ENCODE measurements at regions not wholly inside any gene's neighbourhood (a gene's known extent, or its start where the extent isn't known, plus 50 kb on each side); places are given as distances from the start of the nearest gene placed in this dataset.

GRCh38 chr1:98382986-98383740, 278.4 kb upstream of the SNX7 start:
- FAIRE-seq (no peak), DNase-seq (ENCODE audit: insufficient read length, low spot score) (no peak)
- TF ChIP-seq PAX5 (IDR thresholded peaks at IDR 0.05; ENCODE audit: insufficient read depth, low read length, severe bottlenecking) (no peak), POLR2A (IDR thresholded peaks at IDR 0.05; ENCODE audit: low read depth, low read length) (no peak), TAF1 (IDR thresholded peaks at IDR 0.05; ENCODE audit: low read depth, low read length) (no peak), POU2F2 (IDR thresholded peaks at IDR 0.05; ENCODE audit: low read depth, low read length) (no peak), SPI1 (IDR thresholded peaks at IDR 0.05; ENCODE audit: low read depth, low read length) (no peak), POLR2AphosphoS5 (IDR thresholded peaks at IDR 0.05; ENCODE audit: low read depth, low read length) (no peak)

- FAIRE-seq = no peak
- no peak for DNase-seq (ENCODE audit: insufficient read length, low spot score)
- TF ChIP-seq TAF1 (IDR thresholded peaks at IDR 0.05; ENCODE audit: low read depth, low read length) (no peak), POLR2AphosphoS5 (IDR thresholded peaks at IDR 0.05; ENCODE audit: low read depth, low read length) (no peak), POU2F2 (IDR thresholded peaks at IDR 0.05; ENCODE audit: low read depth, low read length) (no peak), POLR2A (IDR thresholded peaks at IDR 0.05; ENCODE audit: low read depth, low read length) (no peak), SPI1 (IDR thresholded peaks at IDR 0.05; ENCODE audit: low read depth, low read length) (no peak), PAX5 (IDR thresholded peaks at IDR 0.05; ENCODE audit: insufficient read depth, low read length, severe bottlenecking) (no peak)
Observed at GRCh38 chr1:98382586-98382985, 278.9 kb upstream of the SNX7 start.

GRCh38 chr1:98374098-98374497, 287.4 kb upstream of the SNX7 start:
- no peak for DNase-seq (ENCODE audit: insufficient read length, low spot score)
- TF ChIP-seq POLR2AphosphoS5 (IDR thresholded peaks at IDR 0.05; ENCODE audit: low read depth, low read length) (no peak), SPI1 (IDR thresholded peaks at IDR 0.05; ENCODE audit: low read depth, low read length) (no peak), POU2F2 (IDR thresholded peaks at IDR 0.05; ENCODE audit: low read depth, low read length) (no peak), TAF1 (IDR thresholded peaks at IDR 0.05; ENCODE audit: low read depth, low read length) (no peak), POLR2A (IDR thresholded peaks at IDR 0.05; ENCODE audit: low read depth, low read length) (no peak)
- FAIRE-seq = no peak

DNA sequence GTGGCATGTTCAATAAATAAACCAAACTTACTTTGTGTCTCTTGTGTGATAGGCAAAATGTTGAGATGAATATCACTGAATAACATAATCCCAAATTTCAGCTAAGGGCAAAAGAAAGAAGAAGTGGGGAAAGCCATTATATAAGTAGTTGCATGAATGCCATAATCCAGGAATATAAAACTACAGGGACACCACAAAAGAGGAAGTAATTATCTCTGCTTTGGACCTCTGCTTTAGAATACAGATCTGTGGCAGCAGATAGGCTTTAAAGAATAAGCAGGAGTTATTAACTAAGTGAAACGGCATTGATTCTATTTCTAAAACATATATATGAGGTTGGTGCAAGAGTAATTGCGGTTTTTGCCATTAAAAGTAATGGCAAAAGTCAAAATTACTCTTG, 288.5 kb upstream of the SNX7 start:
- DNase-seq (ENCODE audit: insufficient read length, low spot score) (no peak), FAIRE-seq (no peak)
- TF ChIP-seq TAF1 (IDR thresholded peaks at IDR 0.05; ENCODE audit: low read depth, low read length) (no peak), SPI1 (IDR thresholded peaks at IDR 0.05; ENCODE audit: low read depth, low read length) (no peak), POLR2A (IDR thresholded peaks at IDR 0.05; ENCODE audit: low read depth, low read length) (no peak), POLR2AphosphoS5 (IDR thresholded peaks at IDR 0.05; ENCODE audit: low read depth, low read length) (no peak), PAX5 (IDR thresholded peaks at IDR 0.05; ENCODE audit: insufficient read depth, low read length, severe bottlenecking) (no peak), POU2F2 (IDR thresholded peaks at IDR 0.05; ENCODE audit: low read depth, low read length) (no peak)

- no peak for FAIRE-seq
- no peak for TF ChIP-seq TAF1 (IDR thresholded peaks at IDR 0.05; ENCODE audit: low read depth, low read length)
- no peak for TF ChIP-seq POLR2A (IDR thresholded peaks at IDR 0.05; ENCODE audit: low read depth, low read length)
- TF ChIP-seq POLR2AphosphoS5 (IDR thresholded peaks at IDR 0.05; ENCODE audit: low read depth, low read length) = no peak
- no peak for TF ChIP-seq POU2F2 (IDR thresholded peaks at IDR 0.05; ENCODE audit: low read depth, low read length)
- no peak for TF ChIP-seq PAX5 (IDR thresholded peaks at IDR 0.05; ENCODE audit: insufficient read depth, low read length, severe bottlenecking)
- TF ChIP-seq SPI1 (IDR thresholded peaks at IDR 0.05; ENCODE audit: low read depth, low read length) = no peak
- no peak for DNase-seq (ENCODE audit: insufficient read length, low spot score)
Observed at GRCh38 chr1:98371764-98372163, 289.8 kb upstream of the SNX7 start.

DNA sequence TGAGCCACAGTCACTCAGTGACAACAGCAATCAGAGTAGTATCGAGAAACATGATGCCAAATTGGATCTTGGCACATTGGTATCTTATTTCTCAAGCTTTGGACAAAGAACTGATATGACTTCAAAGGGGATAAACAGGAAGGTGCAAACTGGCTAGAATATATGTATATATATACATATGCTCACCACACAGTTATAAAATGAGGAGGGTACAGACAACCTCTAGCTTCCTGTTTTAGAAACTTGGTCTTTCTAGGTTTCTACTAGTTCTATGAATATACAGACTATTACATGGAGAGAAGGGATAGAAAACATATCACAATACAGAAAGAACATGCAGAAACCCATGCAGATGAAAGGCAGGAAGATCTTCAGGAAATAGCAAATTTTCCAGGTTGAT, 292.1 kb upstream of the SNX7 start:
- TF ChIP-seq TAF1 (IDR thresholded peaks at IDR 0.05; ENCODE audit: low read depth, low read length) = no peak
- no peak for TF ChIP-seq POLR2A (IDR thresholded peaks at IDR 0.05; ENCODE audit: low read depth, low read length)
- TF ChIP-seq PAX5 (IDR thresholded peaks at IDR 0.05; ENCODE audit: insufficient read depth, low read length, severe bottlenecking) = no peak
- DNase-seq (ENCODE audit: insufficient read length, low spot score) (no peak), FAIRE-seq (no peak)

DNA sequence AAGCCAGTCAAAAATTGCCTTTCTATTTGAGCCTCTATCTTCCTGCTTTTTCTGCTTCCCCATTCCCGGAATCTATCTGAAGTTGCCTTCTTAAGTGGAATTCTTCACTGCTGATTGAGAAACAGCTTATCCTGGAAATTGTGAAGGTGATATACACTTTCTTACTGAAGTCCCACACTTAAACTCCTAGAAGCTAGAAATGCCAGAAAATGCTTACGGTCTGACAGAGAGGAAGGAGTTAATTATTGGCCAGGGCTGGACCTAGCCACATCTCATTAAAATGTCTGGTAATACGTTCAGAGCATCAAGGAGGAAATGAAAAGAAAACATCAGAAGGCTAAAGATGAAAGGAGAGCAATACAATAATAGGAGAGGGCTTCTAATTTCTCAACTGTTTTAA, 292.5 kb upstream of the SNX7 start:
- TF ChIP-seq POLR2AphosphoS5 (IDR thresholded peaks at IDR 0.05; ENCODE audit: low read depth, low read length) (no peak), POLR2A (IDR thresholded peaks at IDR 0.05; ENCODE audit: low read depth, low read length) (no peak), TAF1 (IDR thresholded peaks at IDR 0.05; ENCODE audit: low read depth, low read length) (no peak), POU2F2 (IDR thresholded peaks at IDR 0.05; ENCODE audit: low read depth, low read length) (no peak), SPI1 (IDR thresholded peaks at IDR 0.05; ENCODE audit: low read depth, low read length) (no peak), PAX5 (IDR thresholded peaks at IDR 0.05; ENCODE audit: insufficient read depth, low read length, severe bottlenecking) (no peak)
- no peak for DNase-seq (ENCODE audit: insufficient read length, low spot score)
- FAIRE-seq = no peak

- TF ChIP-seq POU2F2 (IDR thresholded peaks at IDR 0.05; ENCODE audit: low read depth, low read length) (no peak), SPI1 (IDR thresholded peaks at IDR 0.05; ENCODE audit: low read depth, low read length) (no peak), POLR2A (IDR thresholded peaks at IDR 0.05; ENCODE audit: low read depth, low read length) (no peak), TAF1 (IDR thresholded peaks at IDR 0.05; ENCODE audit: low read depth, low read length) (no peak), POLR2AphosphoS5 (IDR thresholded peaks at IDR 0.05; ENCODE audit: low read depth, low read length) (no peak), PAX5 (IDR thresholded peaks at IDR 0.05; ENCODE audit: insufficient read depth, low read length, severe bottlenecking) (no peak)
- FAIRE-seq (no peak), DNase-seq (ENCODE audit: insufficient read length, low spot score) (no peak)
Observed at GRCh38 chr1:98367426-98367825, 294.1 kb upstream of the SNX7 start.

DNA sequence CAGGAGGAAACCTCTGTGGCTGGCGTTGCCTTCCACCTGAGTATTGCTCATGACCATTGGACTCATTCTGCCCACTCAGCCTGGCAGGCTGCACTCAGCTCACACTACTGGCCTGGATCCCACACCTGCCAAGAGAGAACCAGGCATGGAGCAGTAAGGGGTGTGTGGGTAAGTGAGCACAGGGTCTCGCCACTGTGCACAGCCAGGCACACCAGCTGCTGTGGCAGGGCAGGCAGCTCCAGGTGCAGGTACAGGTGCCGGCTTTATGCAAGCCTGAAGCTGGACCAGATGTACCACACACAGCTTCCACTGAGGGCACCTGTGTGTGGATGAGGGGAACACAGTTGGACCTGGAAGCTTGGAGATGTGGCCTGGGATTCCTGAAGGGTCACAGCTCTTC, 295.2 kb upstream of the SNX7 start:
- TF ChIP-seq POLR2A (IDR thresholded peaks at IDR 0.05; ENCODE audit: low read depth, low read length) (no peak), PAX5 (IDR thresholded peaks at IDR 0.05; ENCODE audit: insufficient read depth, low read length, severe bottlenecking) (no peak), TAF1 (IDR thresholded peaks at IDR 0.05; ENCODE audit: low read depth, low read length) (no peak)
- DNase-seq (ENCODE audit: insufficient read length, low spot score) = no peak

GRCh38 chr1:98364544-98364943, 297.0 kb upstream of the SNX7 start:
- DNase-seq (ENCODE audit: insufficient read length, low spot score) = no peak
- no peak for FAIRE-seq

More for the DNA sequence above, 295.2 kb upstream of the SNX7 start:
- FAIRE-seq = no peak

More at GRCh38 chr1:98364544-98364943, 297.0 kb upstream of the SNX7 start:
- no peak for TF ChIP-seq PAX5 (IDR thresholded peaks at IDR 0.05; ENCODE audit: insufficient read depth, low read length, severe bottlenecking)
- no peak for TF ChIP-seq SPI1 (IDR thresholded peaks at IDR 0.05; ENCODE audit: low read depth, low read length)
- TF ChIP-seq POLR2A (IDR thresholded peaks at IDR 0.05; ENCODE audit: low read depth, low read length) = no peak
- no peak for TF ChIP-seq TAF1 (IDR thresholded peaks at IDR 0.05; ENCODE audit: low read depth, low read length)
- TF ChIP-seq POLR2AphosphoS5 (IDR thresholded peaks at IDR 0.05; ENCODE audit: low read depth, low read length) = no peak
- no peak for TF ChIP-seq POU2F2 (IDR thresholded peaks at IDR 0.05; ENCODE audit: low read depth, low read length)

All from GM12891 (cell line).